ENCODE measurements at regions not wholly inside any gene's neighbourhood (a gene's known extent, or its start where the extent isn't known, plus 50 kb on each side); places are given as distances from the start of the nearest gene placed in this dataset.
"Not testable (repeated sequence)": the region's sequence is repeated elsewhere in the genome, so short reads cannot be mapped to it uniquely, and the experiment has no call there.

GRCh38 chr21:23817337-23817736 is 1789.9 kb downstream of the MRPL39 start:
- Histone ChIP-seq H3K36me3 (no peaks in the 10 kb centered on the region), H3K27me3 (replicated peaks; ENCODE audit: insufficient read depth) (no peaks in the 10 kb centered on the region), H3K4me1 (ENCODE audit: control insufficient read depth in 1 of 2, low read depth in 2 of 2) (no peaks in the 10 kb centered on the region), H3K9me3 (no peaks in the 10 kb centered on the region), H3K4me3 (no peak overlapping the region), H3K27ac (no peak overlapping the region)
- TF ChIP-seq, protein P1, sequence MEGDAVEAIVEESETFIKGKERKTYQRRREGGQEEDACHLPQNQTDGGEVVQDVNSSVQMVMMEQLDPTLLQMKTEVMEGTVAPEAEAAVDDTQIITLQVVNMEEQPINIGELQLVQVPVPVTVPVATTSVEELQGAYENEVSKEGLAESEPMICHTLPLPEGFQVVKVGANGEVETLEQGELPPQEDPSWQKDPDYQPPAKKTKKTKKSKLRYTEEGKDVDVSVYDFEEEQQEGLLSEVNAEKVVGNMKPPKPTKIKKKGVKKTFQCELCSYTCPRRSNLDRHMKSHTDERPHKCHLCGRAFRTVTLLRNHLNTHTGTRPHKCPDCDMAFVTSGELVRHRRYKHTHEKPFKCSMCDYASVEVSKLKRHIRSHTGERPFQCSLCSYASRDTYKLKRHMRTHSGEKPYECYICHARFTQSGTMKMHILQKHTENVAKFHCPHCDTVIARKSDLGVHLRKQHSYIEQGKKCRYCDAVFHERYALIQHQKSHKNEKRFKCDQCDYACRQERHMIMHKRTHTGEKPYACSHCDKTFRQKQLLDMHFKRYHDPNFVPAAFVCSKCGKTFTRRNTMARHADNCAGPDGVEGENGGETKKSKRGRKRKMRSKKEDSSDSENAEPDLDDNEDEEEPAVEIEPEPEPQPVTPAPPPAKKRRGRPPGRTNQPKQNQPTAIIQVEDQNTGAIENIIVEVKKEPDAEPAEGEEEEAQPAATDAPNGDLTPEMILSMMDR (IDR thresholded peaks at IDR 0.05) = no peak
- no peak for DNase-seq (ENCODE audit: low spot score)
- ATAC-seq (ENCODE audit: insufficient number of reproducible peaks, low FRiP score, low read depth) = no peak

DNA sequence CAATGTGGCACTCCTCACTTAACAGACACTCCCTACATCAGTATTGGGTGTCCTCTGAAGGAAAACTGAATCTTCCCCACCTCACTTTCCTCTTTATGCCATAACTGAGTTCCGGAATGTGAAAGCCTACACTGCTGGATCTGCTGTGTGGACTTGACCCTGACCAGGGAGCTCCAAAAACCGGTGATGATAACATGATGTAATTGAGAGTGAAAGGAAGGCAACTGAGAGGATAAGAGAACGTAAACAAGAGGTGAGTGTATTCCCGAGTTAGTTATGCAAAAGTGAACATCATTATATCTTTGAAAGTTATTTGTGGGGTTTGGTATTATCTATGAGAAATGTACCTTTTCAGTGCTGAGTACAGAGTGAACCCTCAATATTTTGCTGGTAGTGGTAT is 1794.8 kb downstream of the MRPL39 start:
- no peak overlapping the region for H3K27ac ChIP-seq
- no peak overlapping the region for H3K4me3 ChIP-seq
- no peaks in the 10 kb centered on the region for H3K27me3 ChIP-seq (replicated peaks; ENCODE audit: insufficient read depth)
- TF ChIP-seq, protein P1 (IDR thresholded peaks at IDR 0.05) = no peak
- H3K9me3 ChIP-seq = no peaks in the 10 kb centered on the region
- no peaks in the 10 kb centered on the region for H3K36me3 ChIP-seq
- ATAC-seq (ENCODE audit: insufficient number of reproducible peaks, low FRiP score, low read depth) (no peak), DNase-seq (ENCODE audit: low spot score) (no peak)
- H3K4me1 ChIP-seq (ENCODE audit: control insufficient read depth in 1 of 2, low read depth in 2 of 2) = no peaks in the 10 kb centered on the region

GRCh38 chr21:23811805-23812204 is 1795.5 kb downstream of the MRPL39 start:
- no peak for ATAC-seq (ENCODE audit: insufficient number of reproducible peaks, low FRiP score, low read depth)
- DNase-seq (ENCODE audit: low spot score) = no peak
- no peaks in the 10 kb centered on the region for H3K9me3 ChIP-seq
- no peaks in the 10 kb centered on the region for H3K36me3 ChIP-seq
- H3K4me3 ChIP-seq = no peak overlapping the region
- H3K27me3 ChIP-seq (replicated peaks; ENCODE audit: insufficient read depth) = no peaks in the 10 kb centered on the region
- no peak overlapping the region for H3K27ac ChIP-seq
- TF ChIP-seq, protein P1 (IDR thresholded peaks at IDR 0.05) = no peak
- H3K4me1 ChIP-seq (ENCODE audit: control insufficient read depth in 1 of 2, low read depth in 2 of 2) = no peaks in the 10 kb centered on the region

- no peaks in the 10 kb centered on the region for H3K9me3 ChIP-seq
- H3K4me3 ChIP-seq = no peak overlapping the region
- H3K36me3 ChIP-seq = no peaks in the 10 kb centered on the region
- no peaks in the 10 kb centered on the region for H3K4me1 ChIP-seq (ENCODE audit: control insufficient read depth in 1 of 2, low read depth in 2 of 2)
- H3K27me3 ChIP-seq (replicated peaks; ENCODE audit: insufficient read depth) = no peaks in the 10 kb centered on the region
- no peak for ATAC-seq (ENCODE audit: insufficient number of reproducible peaks, low FRiP score, low read depth)
- H3K27ac ChIP-seq = no peak overlapping the region
- DNase-seq (ENCODE audit: low spot score) = no peak
- TF ChIP-seq, protein P1 (IDR thresholded peaks at IDR 0.05) = no peak
These were observed 1797.7 kb downstream of the MRPL39 start for GRCh38 chr21:23809573-23809972.

GRCh38 chr21:23806966-23807548 is 1800.2 kb downstream of the MRPL39 start:
- not testable (repeated sequence) for H3K9me3 ChIP-seq; ATAC-seq (ENCODE audit: insufficient number of reproducible peaks, low FRiP score, low read depth); H3K27ac ChIP-seq; H3K27me3 ChIP-seq (replicated peaks; ENCODE audit: insufficient read depth); H3K4me1 ChIP-seq (ENCODE audit: control insufficient read depth in 1 of 2, low read depth in 2 of 2); DNase-seq (ENCODE audit: low spot score); H3K36me3 ChIP-seq; H3K4me3 ChIP-seq

GRCh38 chr21:23804866-23805265 is 1802.4 kb downstream of the MRPL39 start:
- Histone ChIP-seq H3K4me1 (ENCODE audit: control insufficient read depth in 1 of 2, low read depth in 2 of 2) (no peaks in the 10 kb centered on the region), H3K36me3 (no peaks in the 10 kb centered on the region), H3K4me3 (no peak overlapping the region), H3K27me3 (replicated peaks; ENCODE audit: insufficient read depth) (no peaks in the 10 kb centered on the region), H3K27ac (no peak overlapping the region), H3K9me3 (no peaks in the 10 kb centered on the region)
- no peak for DNase-seq (ENCODE audit: low spot score)
- TF ChIP-seq, protein P1 (IDR thresholded peaks at IDR 0.05) = no peak
- no peak for ATAC-seq (ENCODE audit: insufficient number of reproducible peaks, low FRiP score, low read depth)
